GM19238 (cell line): ENCODE measurements at regions not wholly inside any gene's neighbourhood (a gene's known extent, or its start where the extent isn't known, plus 50 kb on each side); places are given as distances from the start of the nearest gene placed in this dataset.

ENCODE experiments used
- DNase-seq: peaks from one replicate; pipeline ENCODE4 v3.0.0; 2011; ENCODE audit warnings: low spot score; ENCODE audit not compliant: insufficient read length

- no peak for DNase-seq
Measured at GRCh38 chr7:25496476-25497368, 268.4 kb upstream of the NPVF start.

DNA sequence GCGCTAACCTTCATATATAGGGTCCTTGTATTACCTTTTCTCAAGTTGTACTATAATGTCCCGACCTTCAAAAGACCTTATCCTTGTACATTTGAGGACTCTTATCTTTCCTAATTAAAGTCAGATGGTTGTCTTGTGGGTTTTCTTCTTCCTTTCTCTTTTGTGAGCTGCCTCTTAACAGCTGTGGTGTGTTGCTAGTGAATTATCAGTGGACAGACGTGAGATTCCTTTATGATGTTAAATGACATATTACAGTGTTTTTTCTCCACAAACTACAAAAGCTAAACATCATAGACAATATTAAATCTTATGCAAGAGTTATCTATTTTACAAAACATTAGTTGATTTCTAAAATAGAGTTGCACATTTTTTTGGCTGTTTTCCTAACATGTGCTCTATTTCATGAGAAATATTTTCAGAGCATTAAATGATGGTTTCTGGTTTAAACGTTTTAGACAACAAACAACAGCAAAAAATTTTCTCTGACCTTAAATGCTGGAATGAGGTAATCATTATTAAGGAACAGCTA lies 272.2 kb upstream of the NPVF start:
- no peak for DNase-seq

GRCh38 chr7:25503306-25503705 lies 275.0 kb upstream of the NPVF start:
- DNase-seq: no peak

- DNase-seq: no peak
Measured at GRCh38 chr7:25512061-25512687, 283.9 kb upstream of the NPVF start.

GRCh38 chr7:25515633-25516275 lies 287.5 kb upstream of the NPVF start:
- no peak for DNase-seq

- no peak for DNase-seq
Measured at GRCh38 chr7:25517906-25518305, 289.6 kb upstream of the NPVF start.

GRCh38 chr7:25520017-25520416 lies 291.7 kb upstream of the NPVF start:
- DNase-seq: no peak

DNA sequence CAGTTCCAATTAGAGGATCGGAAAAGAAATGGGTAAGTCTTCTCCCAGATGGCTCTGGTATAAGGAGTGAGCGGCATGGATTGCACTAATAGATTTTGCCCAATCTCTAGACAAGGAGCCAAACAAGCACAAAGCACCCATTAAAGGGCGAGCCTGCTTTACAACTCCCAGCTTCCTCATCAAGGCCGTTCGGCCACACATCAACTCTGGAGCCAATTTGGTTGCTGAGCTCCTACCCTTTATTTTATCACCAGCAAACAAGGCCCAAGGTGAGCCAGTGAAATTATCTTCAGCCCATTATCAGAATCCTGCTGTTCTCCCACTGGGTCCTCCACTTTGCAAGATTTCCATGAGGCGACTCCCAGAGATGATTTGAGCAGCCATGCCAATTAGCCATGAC lies 292.2 kb upstream of the NPVF start:
- no peak for DNase-seq

- DNase-seq: no peak
Measured at GRCh38 chr7:25521236-25521635, 292.9 kb upstream of the NPVF start.

GRCh38 chr7:25522727-25523126 lies 294.4 kb upstream of the NPVF start:
- DNase-seq: no peak

- no peak for DNase-seq
Measured at GRCh38 chr7:25527665-25528170, 299.4 kb upstream of the NPVF start.

GRCh38 chr7:25529320-25529719 lies 301.0 kb upstream of the NPVF start:
- no peak for DNase-seq

- no peak for DNase-seq
Measured at GRCh38 chr7:25536851-25537250, 308.6 kb upstream of the NPVF start.

GRCh38 chr7:25537662-25538375 lies 309.5 kb upstream of the NPVF start:
- DNase-seq: no peak

- DNase-seq: no peak
Measured at GRCh38 chr7:25541094-25541821, 313.0 kb upstream of the NPVF start.

- DNase-seq: no peak
Measured at GRCh38 chr7:25541877-25542276, 313.6 kb upstream of the NPVF start.

DNA sequence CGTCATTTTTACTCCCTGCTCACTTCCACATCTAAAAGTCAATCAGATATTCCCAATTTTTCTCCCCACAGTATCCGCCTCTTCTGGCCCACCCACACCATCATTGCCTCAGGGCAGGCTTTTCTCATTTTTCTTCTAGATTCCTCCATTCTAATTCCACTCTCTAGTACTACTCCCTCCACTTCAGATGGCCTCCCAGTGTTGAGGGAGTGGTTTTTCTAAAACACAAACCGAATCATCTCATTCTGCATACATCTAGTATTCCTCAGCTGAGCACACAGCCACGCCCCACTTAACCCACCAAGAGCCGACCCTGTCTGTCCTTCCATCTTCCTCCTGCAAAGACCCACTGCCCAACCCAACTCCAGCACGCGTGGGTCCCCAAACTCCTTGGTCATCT lies 314.9 kb upstream of the NPVF start:
- DNase-seq: no peak

- no peak for DNase-seq
Measured at GRCh38 chr7:25543798-25544197, 315.5 kb upstream of the NPVF start.

- DNase-seq: no peak
Measured at GRCh38 chr7:25544254-25544653, 316.0 kb upstream of the NPVF start.

GRCh38 chr7:25545124-25546008 lies 317.1 kb upstream of the NPVF start:
- DNase-seq: no peak
